HG02885 (cell line): ENCODE measurements at regions not wholly inside any gene's neighbourhood (a gene's known extent, or its start where the extent isn't known, plus 50 kb on each side); places are given as distances from the start of the nearest gene placed in this dataset.

Experiments
- ATAC-seq: cut with Tn5 transposase; IDR thresholded peaks from one replicate; pipeline ENCODE4 v1.9.1; 2021; ENCODE audit warnings: mild to moderate bottlenecking; ENCODE audit not compliant: unreplicated experiment, poor library complexity

- ATAC-seq: no peak
Measured at GRCh38 chr1:234755449-234755863, 145.5 kb upstream of the IRF2BP2 start.

GRCh38 chr1:234753979-234754378 lies 144.0 kb upstream of the IRF2BP2 start:
- no peak for ATAC-seq

- no peak for ATAC-seq
Measured at GRCh38 chr1:234752927-234753326, 142.9 kb upstream of the IRF2BP2 start.

GRCh38 chr1:234751678-234752077 lies 141.7 kb upstream of the IRF2BP2 start:
- ATAC-seq: no peak

- no peak for ATAC-seq
Measured at GRCh38 chr1:234750922-234751627, 141.1 kb upstream of the IRF2BP2 start.

- no peak for ATAC-seq
Measured at GRCh38 chr1:234748713-234749112, 138.7 kb upstream of the IRF2BP2 start.

- no peak for ATAC-seq
Measured at GRCh38 chr1:234748066-234748465, 138.1 kb upstream of the IRF2BP2 start.

GRCh38 chr1:234746798-234747196 lies 136.8 kb upstream of the IRF2BP2 start:
- ATAC-seq: no peak

GRCh38 chr1:234745844-234746797 lies 136.1 kb upstream of the IRF2BP2 start:
- no peak for ATAC-seq

- ATAC-seq: no peak
Measured at GRCh38 chr1:234745276-234745675, 135.3 kb upstream of the IRF2BP2 start.

GRCh38 chr1:234743791-234744611 lies 134.0 kb upstream of the IRF2BP2 start:
- ATAC-seq: no peak

GRCh38 chr1:234742622-234743021 lies 132.6 kb upstream of the IRF2BP2 start:
- ATAC-seq: no peak

- no peak for ATAC-seq
Measured at GRCh38 chr1:234737967-234738314, 128.0 kb upstream of the IRF2BP2 start.

GRCh38 chr1:234735916-234736315 lies 125.9 kb upstream of the IRF2BP2 start:
- no peak for ATAC-seq

GRCh38 chr1:234735476-234735875 lies 125.5 kb upstream of the IRF2BP2 start:
- no peak for ATAC-seq

- ATAC-seq: no peak
Measured at GRCh38 chr1:234734869-234735268, 124.9 kb upstream of the IRF2BP2 start.

GRCh38 chr1:234734412-234734835 lies 124.4 kb upstream of the IRF2BP2 start:
- ATAC-seq: no peak

GRCh38 chr1:234733427-234733826 lies 123.4 kb upstream of the IRF2BP2 start:
- no peak for ATAC-seq

GRCh38 chr1:234732671-234733390 lies 122.9 kb upstream of the IRF2BP2 start:
- ATAC-seq: no peak

GRCh38 chr1:234732260-234732659 lies 122.3 kb upstream of the IRF2BP2 start:
- ATAC-seq: no peak
